ENCODE measurements at regions not wholly inside any gene's neighbourhood (a gene's known extent, or its start where the extent isn't known, plus 50 kb on each side); places are given as distances from the start of the nearest gene placed in this dataset.

- H3K27ac ChIP-seq = no peak overlapping the region
- H3K36me3 ChIP-seq = no peaks in the 10 kb centered on the region
- 84 to 91% (median 88%) methylated on average over 4 of the region's 4 CpGs for WGBS, 5 donors
- no peak for DNase-seq
- no peaks in the 10 kb centered on the region for H3K4me1 ChIP-seq
- H3K9me3 ChIP-seq = no peaks in the 10 kb centered on the region
- TF ChIP-seq POLR2AphosphoS5 (IDR thresholded peaks at IDR 0.05) = no peak
- no peak for TF ChIP-seq CTCF (IDR thresholded peaks at IDR 0.05)
- no peak for TF ChIP-seq POLR2A (IDR thresholded peaks at IDR 0.05)
- no peak for TF ChIP-seq EP300 (IDR thresholded peaks at IDR 0.05)
- H3K27me3 ChIP-seq = peaks cover 0 to 6% (median 0%) of the 10 kb centered on the region in 3 donors
- intact Hi-C loops (cut with DNase I; ENCODE audit: low total_unique reads) = no loop called here
- H3K4me3 ChIP-seq = no peak overlapping the region
These were observed 159.4 kb downstream of the HS3ST3A1 start for GRCh38 chr17:13442361-13442760.

GRCh38 chr17:13441873-13442272, 159.9 kb downstream of the HS3ST3A1 start:
- Histone ChIP-seq H3K36me3 (no peaks in the 10 kb centered on the region), H3K27ac (no peak overlapping the region), H3K4me1 (no peaks in the 10 kb centered on the region), H3K9me3 (no peaks in the 10 kb centered on the region), H3K27me3 (peaks cover 0 to 6% (median 0%) of the 10 kb centered on the region in 3 donors), H3K4me3 (no peak overlapping the region)
- 44 to 70% (median 56%) methylated on average over 1 of the region's 1 CpG for WGBS, 5 donors
- no peak for TF ChIP-seq CTCF (IDR thresholded peaks at IDR 0.05)
- no peak for TF ChIP-seq POLR2A (IDR thresholded peaks at IDR 0.05)
- TF ChIP-seq EP300 (IDR thresholded peaks at IDR 0.05) = no peak
- no peak for TF ChIP-seq POLR2AphosphoS5 (IDR thresholded peaks at IDR 0.05)
- DNase-seq = no peak
- intact Hi-C loops (cut with DNase I; ENCODE audit: low total_unique reads) = no loop called here

GRCh38 chr17:13437966-13438779, 163.6 kb downstream of the HS3ST3A1 start:
- TF ChIP-seq CTCF (IDR thresholded peaks at IDR 0.05) = no peak
- no peak for TF ChIP-seq EP300 (IDR thresholded peaks at IDR 0.05)
- TF ChIP-seq POLR2A (IDR thresholded peaks at IDR 0.05) = no peak
- no peak for TF ChIP-seq POLR2AphosphoS5 (IDR thresholded peaks at IDR 0.05)
- Histone ChIP-seq H3K4me1 (no peaks in the 10 kb centered on the region), H3K36me3 (no peaks in the 10 kb centered on the region), H3K9me3 (no peaks in the 10 kb centered on the region), H3K27me3 (peaks cover 0 to 6% (median 0%) of the 10 kb centered on the region in 3 donors), H3K4me3 (no peak overlapping the region), H3K27ac (no peak overlapping the region)
- intact Hi-C loops (cut with DNase I; ENCODE audit: low total_unique reads) = no loop called here
- peak in 1 of 2 donors; percentile 67 for DNase-seq
- WGBS, 5 donors = 41 to 56% (median 46%) methylated on average over 17 of the region's 17 CpGs

GRCh38 chr17:13435230-13435629, 166.5 kb downstream of the HS3ST3A1 start:
- Histone ChIP-seq H3K4me3 (no peak overlapping the region), H3K4me1 (no peaks in the 10 kb centered on the region), H3K36me3 (no peaks in the 10 kb centered on the region), H3K9me3 (no peaks in the 10 kb centered on the region), H3K27me3 (peaks cover 0 to 6% (median 0%) of the 10 kb centered on the region in 3 donors), H3K27ac (no peak overlapping the region)
- no peak for DNase-seq
- WGBS, 5 donors = 81 to 90% (median 84%) methylated on average over 3 of the region's 3 CpGs
- TF ChIP-seq EP300 (IDR thresholded peaks at IDR 0.05) (no peak), POLR2A (IDR thresholded peaks at IDR 0.05) (no peak), POLR2AphosphoS5 (IDR thresholded peaks at IDR 0.05) (no peak), CTCF (IDR thresholded peaks at IDR 0.05) (no peak)
- intact Hi-C loops (cut with DNase I; ENCODE audit: low total_unique reads) = no loop called here

Measured in stomach (tissue), 8 donors.